Lung (tissue), 11 donors: ENCODE measurements at regions not wholly inside any gene's neighbourhood (a gene's known extent, or its start where the extent isn't known, plus 50 kb on each side); places are given as distances from the start of the nearest gene placed in this dataset.

Experiments
- ATAC-seq: fragments of 200-7000 bp; cut with Tn5 transposase; one replicate; pipeline ENCODE4 v1.9.1; 2020; ENCODE audit warnings: moderate number of reproducible peaks; ENCODE audit not compliant: insufficient read depth, low FRiP score
- DNase-seq, 3 donors: peaks; one replicate each; pipeline ENCODE4 v3.0.0-alpha.2; 2013 to 2017
- H3K27ac ChIP-seq, 2 donors: one replicate each; pipeline ENCODE4 v1.5.1; 2013; ENCODE audit warnings: mild to moderate bottlenecking in 2 of 2, moderate library complexity in 2 of 2, control low read depth in 1 of 2, inconsistent platforms in 1 of 2, low read depth in 1 of 2, low read length in 1 of 2
- H3K27me3 ChIP-seq, 3 donors: one replicate each; pipeline ENCODE4 v1.5.1; 2013; ENCODE audit warnings: low read length in 2 of 3; ENCODE audit not compliant: control insufficient read depth in 3 of 3, insufficient read depth in 3 of 3
- H3K36me3 ChIP-seq, 4 donors: one replicate each; pipeline ENCODE4 v1.5.1; 2013; ENCODE audit warnings: low read length in 4 of 4, mild to moderate bottlenecking in 1 of 4, moderate library complexity in 1 of 4; ENCODE audit not compliant: control insufficient read depth in 4 of 4, insufficient read depth in 4 of 4
- H3K4me1 ChIP-seq, 5 donors: one replicate each; pipeline ENCODE4 v1.5.1; 2013; ENCODE audit warnings: low read length in 5 of 5, mild to moderate bottlenecking in 2 of 5, moderate library complexity in 1 of 5; ENCODE audit not compliant: control insufficient read depth in 5 of 5, insufficient read depth in 5 of 5
- H3K4me3 ChIP-seq: one replicate; pipeline ENCODE4 v1.5.1; 2013; ENCODE audit warnings: mild to moderate bottlenecking, control low read depth, moderate library complexity
- H3K9ac ChIP-seq, 2 donors: one replicate each; pipeline ENCODE4 v1.5.1; 2013; ENCODE audit warnings: low read length in 2 of 2, control low read depth in 1 of 2; ENCODE audit not compliant: insufficient read depth in 1 of 2
- H3K9me3 ChIP-seq, 4 donors: one replicate each; pipeline ENCODE4 v1.5.1; 2013; ENCODE audit warnings: low read length in 3 of 4, mild to moderate bottlenecking in 1 of 4, moderate library complexity in 1 of 4; ENCODE audit not compliant: control insufficient read depth in 4 of 4, insufficient read depth in 3 of 4
- WGBS, 2 donors: extraction: QIAGEN DNeasy Blood & Tissue Kit; methylation state at CpG; one replicate each; pipeline ENCODE4 v1.1.7; 2013; 5-methylcytosine and 5-hydroxymethylcytosine counted together
- TF ChIP-seq, protein P1 (sequence below): IDR thresholded peaks from 2 replicates; pipeline ENCODE4 v1.5.1; 2012; ENCODE audit warnings: mild to moderate bottlenecking; ENCODE audit errors: control extremely low read depth, extremely low read depth
- donor health status: control.
- donor health status: control.
- donor health status: Bipolar disorder and iron deficiency.
- donor health status: healthy.
- donor health status: DM: yes; HTN: yes; CAD: no.

DNA sequence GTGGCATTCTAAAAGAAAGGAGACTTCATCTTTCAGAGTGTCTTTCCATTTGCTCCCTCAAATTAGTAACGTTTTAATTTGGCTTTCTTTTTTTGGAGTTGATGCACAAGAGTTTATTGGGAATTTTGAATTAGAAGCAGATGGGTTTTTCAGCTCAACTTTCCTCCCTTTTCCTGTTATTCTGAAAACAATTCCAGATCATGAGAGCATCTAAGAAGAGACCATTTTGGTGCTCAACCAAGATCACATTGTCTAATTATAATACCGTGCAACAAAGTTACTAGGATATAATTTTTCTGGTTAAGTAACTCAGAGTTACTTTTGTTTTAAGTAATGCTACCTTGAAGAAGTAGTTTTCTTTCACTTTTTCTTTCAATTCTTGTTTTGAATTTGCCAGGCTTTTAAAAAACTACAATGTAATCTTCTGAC lies 396.6 kb upstream of the KLF6 start:
- H3K9me3 ChIP-seq, result no peaks in the 10 kb centered on the region
- no peak overlapping the region for H3K27ac ChIP-seq
- H3K4me3 ChIP-seq, result no peak overlapping the region
- no peak for ATAC-seq
- 70 to 80% methylated on average over 2 of the region's 2 CpGs for WGBS, 2 donors
- no peak for DNase-seq
- H3K9ac ChIP-seq, result no peak overlapping the region
- H3K27me3 ChIP-seq, result no peaks in the 10 kb centered on the region
- H3K36me3 ChIP-seq, result no peaks in the 10 kb centered on the region
- TF ChIP-seq, protein P1, sequence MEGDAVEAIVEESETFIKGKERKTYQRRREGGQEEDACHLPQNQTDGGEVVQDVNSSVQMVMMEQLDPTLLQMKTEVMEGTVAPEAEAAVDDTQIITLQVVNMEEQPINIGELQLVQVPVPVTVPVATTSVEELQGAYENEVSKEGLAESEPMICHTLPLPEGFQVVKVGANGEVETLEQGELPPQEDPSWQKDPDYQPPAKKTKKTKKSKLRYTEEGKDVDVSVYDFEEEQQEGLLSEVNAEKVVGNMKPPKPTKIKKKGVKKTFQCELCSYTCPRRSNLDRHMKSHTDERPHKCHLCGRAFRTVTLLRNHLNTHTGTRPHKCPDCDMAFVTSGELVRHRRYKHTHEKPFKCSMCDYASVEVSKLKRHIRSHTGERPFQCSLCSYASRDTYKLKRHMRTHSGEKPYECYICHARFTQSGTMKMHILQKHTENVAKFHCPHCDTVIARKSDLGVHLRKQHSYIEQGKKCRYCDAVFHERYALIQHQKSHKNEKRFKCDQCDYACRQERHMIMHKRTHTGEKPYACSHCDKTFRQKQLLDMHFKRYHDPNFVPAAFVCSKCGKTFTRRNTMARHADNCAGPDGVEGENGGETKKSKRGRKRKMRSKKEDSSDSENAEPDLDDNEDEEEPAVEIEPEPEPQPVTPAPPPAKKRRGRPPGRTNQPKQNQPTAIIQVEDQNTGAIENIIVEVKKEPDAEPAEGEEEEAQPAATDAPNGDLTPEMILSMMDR, result no peak
- peaks cover 0 to 16% (median 2%) of the 10 kb centered on the region in 5 donors for H3K4me1 ChIP-seq

DNA sequence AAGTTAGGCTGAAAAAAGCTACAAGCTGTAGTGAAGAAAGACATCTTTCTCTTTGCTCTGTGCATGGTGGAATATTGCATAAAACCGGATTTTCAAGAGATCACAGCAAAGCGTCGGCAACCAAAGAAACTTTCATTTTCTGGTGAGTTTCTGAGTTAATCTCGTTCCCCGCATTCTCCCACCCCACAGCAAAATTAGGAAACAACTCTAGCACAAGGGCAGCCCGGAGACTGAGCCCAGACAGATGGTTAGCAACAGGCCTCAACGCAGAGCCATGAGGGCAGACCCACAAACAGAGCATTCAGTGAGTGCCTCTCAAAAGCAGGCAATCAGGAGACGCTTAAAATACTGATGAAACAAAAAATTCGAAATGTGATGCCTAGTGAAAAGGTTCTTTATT lies 396.1 kb upstream of the KLF6 start:
- WGBS, 2 donors, result 85 to 90% methylated on average over 9 of the region's 9 CpGs

DNA sequence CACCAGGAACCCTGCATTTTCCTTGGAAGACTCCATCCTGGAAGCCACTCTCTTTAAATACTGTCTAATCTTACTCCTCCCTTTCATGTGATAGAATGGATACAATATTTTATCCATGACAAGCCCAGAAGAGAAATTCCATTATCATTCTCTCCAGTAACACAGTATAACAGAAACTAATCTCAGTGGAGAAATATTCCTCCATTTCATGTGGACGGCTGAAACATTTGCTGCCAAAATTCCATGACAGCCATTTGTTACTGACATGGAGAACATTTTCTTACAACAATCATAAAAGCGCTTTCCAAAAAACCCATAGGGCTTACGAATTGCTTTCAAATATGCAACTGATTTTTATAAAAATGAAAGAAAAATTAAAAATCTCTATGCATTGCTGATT lies 392.8 kb upstream of the KLF6 start:
- no peak overlapping the region for H3K9ac ChIP-seq
- H3K27ac ChIP-seq, result no peak overlapping the region
- TF ChIP-seq, protein P1, result no peak
- H3K36me3 ChIP-seq, result no peaks in the 10 kb centered on the region
- H3K9me3 ChIP-seq, result peaks cover 0 to 3% (median under 1%) of the 10 kb centered on the region in 4 donors
- H3K4me3 ChIP-seq, result no peak overlapping the region
- 79 to 87% methylated on average over 3 of the region's 3 CpGs for WGBS, 2 donors
- ATAC-seq (no peak), DNase-seq (peak in 2 of 3 donors; percentile 28 to 64)
- no peaks in the 10 kb centered on the region for H3K27me3 ChIP-seq
- peaks cover 0 to 9% (median 0%) of the 10 kb centered on the region in 5 donors for H3K4me1 ChIP-seq

More for the DNA sequence above, 396.1 kb upstream of the KLF6 start:
- no peaks in the 10 kb centered on the region for H3K36me3 ChIP-seq
- DNase-seq (no peak), ATAC-seq (no peak)
- peaks cover 0 to 16% (median 2%) of the 10 kb centered on the region in 5 donors for H3K4me1 ChIP-seq
- no peak overlapping the region for H3K27ac ChIP-seq
- H3K9me3 ChIP-seq, result no peaks in the 10 kb centered on the region
- TF ChIP-seq, protein P1, result no peak
- no peak overlapping the region for H3K4me3 ChIP-seq
- H3K27me3 ChIP-seq, result no peaks in the 10 kb centered on the region
- no peak overlapping the region for H3K9ac ChIP-seq
